Activated CD8-positive, alpha-beta memory T cell treated with anti-CD3 and anti-CD28 coated beads, Interleukin-2, amount 10 ng/mL, durations not matched to agents 7 days and 5 days (primary cell): ENCODE measurements at regions not wholly inside any gene's neighbourhood (a gene's known extent, or its start where the extent isn't known, plus 50 kb on each side); places are given as distances from the start of the nearest gene placed in this dataset.

ENCODE experiments used
- ATAC-seq: fragments of 150-1000 bp; cut with Tn5 transposase; one replicate; pipeline ENCODE4 v1.10.0; 2021; ENCODE audit warnings: moderate library complexity
- CTCF ChIA-PET: fragments of 350-600 bp; sonication (Branson Sonifier 250); formaldehyde crosslinking; loops from one replicate; lab custom pipeline; 2021; ENCODE audit warnings: antibody characterized with exemption; lab: Charles Lee
- DNase-seq: peaks from one replicate; pipeline ENCODE4 v3.0.0-alpha.2; 2020
- H3K27ac Mint-ChIP-seq: one replicate; pipeline ENCODE4 v1.8.0; 2021; ENCODE audit warnings: mild to moderate bottlenecking, mixed read lengths
- H3K27me3 Mint-ChIP-seq: one replicate; pipeline ENCODE4 v1.8.0; 2021; ENCODE audit warnings: mixed read lengths
- H3K36me3 Mint-ChIP-seq: one replicate; pipeline ENCODE4 v1.8.0; 2021; ENCODE audit warnings: mild to moderate bottlenecking, mixed read lengths
- H3K4me1 Mint-ChIP-seq: one replicate; pipeline ENCODE4 v1.8.0; 2021; ENCODE audit warnings: mixed read lengths
- H3K4me3 Mint-ChIP-seq: one replicate; pipeline ENCODE4 v1.8.0; 2021; ENCODE audit warnings: mild to moderate bottlenecking, moderate library complexity, mixed read lengths
- H3K9me3 Mint-ChIP-seq: one replicate; pipeline ENCODE4 v1.8.0; 2022; ENCODE audit warnings: low read depth, mixed read lengths

- H3K27me3 Mint-ChIP-seq, result no peaks in the 10 kb centered on the region
- CTCF ChIA-PET, result no interaction called here
- DNase-seq (no peak), ATAC-seq (no peak)
- no peaks in the 10 kb centered on the region for H3K36me3 Mint-ChIP-seq
- no peaks in the 10 kb centered on the region for H3K9me3 Mint-ChIP-seq
- no peaks in the 10 kb centered on the region for H3K4me1 Mint-ChIP-seq
- no peak overlapping the region for H3K4me3 Mint-ChIP-seq
- no peak overlapping the region for H3K27ac Mint-ChIP-seq
These were observed 1013.0 kb downstream of the TECRL start for GRCh38 chr4:63396269-63396668.

GRCh38 chr4:63393544-63393943 is 1015.7 kb downstream of the TECRL start:
- no peak for DNase-seq
- CTCF ChIA-PET, result no interaction called here
- no peak overlapping the region for H3K4me3 Mint-ChIP-seq
- no peak overlapping the region for H3K27ac Mint-ChIP-seq
- no peak for ATAC-seq
- H3K27me3 Mint-ChIP-seq, result no peaks in the 10 kb centered on the region
- H3K36me3 Mint-ChIP-seq, result no peaks in the 10 kb centered on the region
- no peaks in the 10 kb centered on the region for H3K4me1 Mint-ChIP-seq
- H3K9me3 Mint-ChIP-seq, result no peaks in the 10 kb centered on the region

GRCh38 chr4:63379750-63380522 is 1029.3 kb downstream of the TECRL start:
- H3K9me3 Mint-ChIP-seq, result peaks cover 6% of the 10 kb centered on the region
- H3K27ac Mint-ChIP-seq, result no peak overlapping the region
- ATAC-seq (no peak), DNase-seq (no peak)
- no peaks in the 10 kb centered on the region for H3K27me3 Mint-ChIP-seq
- H3K4me3 Mint-ChIP-seq, result no peak overlapping the region
- no peaks in the 10 kb centered on the region for H3K36me3 Mint-ChIP-seq
- no peaks in the 10 kb centered on the region for H3K4me1 Mint-ChIP-seq
- CTCF ChIA-PET, result no interaction called here

GRCh38 chr4:63371001-63371400 is 1038.2 kb downstream of the TECRL start:
- Mint-ChIP-seq H3K36me3 (no peaks in the 10 kb centered on the region), H3K4me3 (no peak overlapping the region), H3K9me3 (peaks cover 11% of the 10 kb centered on the region), H3K4me1 (no peaks in the 10 kb centered on the region), H3K27ac (no peak overlapping the region), H3K27me3 (no peaks in the 10 kb centered on the region)
- CTCF ChIA-PET, result no interaction called here
- ATAC-seq, result no peak
- no peak for DNase-seq

GRCh38 chr4:63361628-63362027 is 1047.6 kb downstream of the TECRL start:
- H3K27ac Mint-ChIP-seq, result no peak overlapping the region
- H3K36me3 Mint-ChIP-seq, result no peaks in the 10 kb centered on the region
- H3K27me3 Mint-ChIP-seq, result no peaks in the 10 kb centered on the region
- peaks cover 7% of the 10 kb centered on the region for H3K9me3 Mint-ChIP-seq
- H3K4me3 Mint-ChIP-seq, result no peak overlapping the region
- CTCF ChIA-PET, result no interaction called here
- H3K4me1 Mint-ChIP-seq, result no peaks in the 10 kb centered on the region
- DNase-seq (no peak), ATAC-seq (no peak)

- H3K27ac Mint-ChIP-seq, result no peak overlapping the region
These were observed 1048.2 kb downstream of the TECRL start for GRCh38 chr4:63361066-63361465.

GRCh38 chr4:63349674-63350025 is 1059.6 kb downstream of the TECRL start:
- CTCF ChIA-PET, result no interaction called here
- no peak for ATAC-seq

More at GRCh38 chr4:63361066-63361465, 1048.2 kb downstream of the TECRL start:
- Mint-ChIP-seq H3K4me1 (no peaks in the 10 kb centered on the region), H3K36me3 (no peaks in the 10 kb centered on the region), H3K4me3 (no peak overlapping the region), H3K9me3 (peaks cover 7% of the 10 kb centered on the region), H3K27me3 (no peaks in the 10 kb centered on the region)
- ATAC-seq, result no peak
- no peak for DNase-seq
- CTCF ChIA-PET, result no interaction called here

GRCh38 chr4:63348735-63349673 is 1060.2 kb downstream of the TECRL start:
- no peak overlapping the region for H3K4me3 Mint-ChIP-seq
- DNase-seq, result no peak

More at GRCh38 chr4:63349674-63350025, 1059.6 kb downstream of the TECRL start:
- no peak for DNase-seq
- peaks cover 18% of the 10 kb centered on the region for H3K9me3 Mint-ChIP-seq
- H3K4me3 Mint-ChIP-seq, result no peak overlapping the region
- no peaks in the 10 kb centered on the region for H3K27me3 Mint-ChIP-seq
- H3K27ac Mint-ChIP-seq, result no peak overlapping the region
- no peaks in the 10 kb centered on the region for H3K36me3 Mint-ChIP-seq
- H3K4me1 Mint-ChIP-seq, result no peaks in the 10 kb centered on the region

GRCh38 chr4:63325140-63325539 is 1084.1 kb downstream of the TECRL start:
- DNase-seq, result no peak
- no peak overlapping the region for H3K27ac Mint-ChIP-seq
- CTCF ChIA-PET, result no interaction called here
- no peaks in the 10 kb centered on the region for H3K36me3 Mint-ChIP-seq
- no peaks in the 10 kb centered on the region for H3K4me1 Mint-ChIP-seq
- H3K9me3 Mint-ChIP-seq, result peaks cover 16% of the 10 kb centered on the region
- no peaks in the 10 kb centered on the region for H3K27me3 Mint-ChIP-seq
- ATAC-seq, result no peak
- no peak overlapping the region for H3K4me3 Mint-ChIP-seq

More at GRCh38 chr4:63348735-63349673, 1060.2 kb downstream of the TECRL start:
- Mint-ChIP-seq H3K27me3 (no peaks in the 10 kb centered on the region), H3K27ac (no peak overlapping the region), H3K4me1 (no peaks in the 10 kb centered on the region), H3K9me3 (peaks cover 13% of the 10 kb centered on the region), H3K36me3 (no peaks in the 10 kb centered on the region)
- no peak for ATAC-seq
- CTCF ChIA-PET, result no interaction called here

GRCh38 chr4:63316633-63317032 is 1092.6 kb downstream of the TECRL start:
- no peak overlapping the region for H3K4me3 Mint-ChIP-seq

GRCh38 chr4:63315651-63316050 is 1093.6 kb downstream of the TECRL start:
- no peaks in the 10 kb centered on the region for H3K4me1 Mint-ChIP-seq
- no peaks in the 10 kb centered on the region for H3K9me3 Mint-ChIP-seq
- no peak for ATAC-seq
- no peaks in the 10 kb centered on the region for H3K27me3 Mint-ChIP-seq
- H3K4me3 Mint-ChIP-seq, result no peak overlapping the region
- no peak for DNase-seq
- no peaks in the 10 kb centered on the region for H3K36me3 Mint-ChIP-seq
- CTCF ChIA-PET, result no interaction called here
- H3K27ac Mint-ChIP-seq, result no peak overlapping the region

More at GRCh38 chr4:63316633-63317032, 1092.6 kb downstream of the TECRL start:
- Mint-ChIP-seq H3K27ac (no peak overlapping the region), H3K36me3 (no peaks in the 10 kb centered on the region), H3K9me3 (no peaks in the 10 kb centered on the region), H3K4me1 (no peaks in the 10 kb centered on the region), H3K27me3 (no peaks in the 10 kb centered on the region)
- DNase-seq (no peak), ATAC-seq (no peak)
- CTCF ChIA-PET, result no interaction called here

- no peak for DNase-seq
- ATAC-seq, result no peak
- no peaks in the 10 kb centered on the region for H3K27me3 Mint-ChIP-seq
- no peaks in the 10 kb centered on the region for H3K4me1 Mint-ChIP-seq
- no peaks in the 10 kb centered on the region for H3K36me3 Mint-ChIP-seq
- no peak overlapping the region for H3K4me3 Mint-ChIP-seq
- CTCF ChIA-PET, result no interaction called here
- H3K27ac Mint-ChIP-seq, result no peak overlapping the region
- H3K9me3 Mint-ChIP-seq, result peaks cover 3% of the 10 kb centered on the region
These were observed 1100.6 kb downstream of the TECRL start for GRCh38 chr4:63308697-63309096.

GRCh38 chr4:63302792-63303191 is 1106.5 kb downstream of the TECRL start:
- H3K4me1 Mint-ChIP-seq, result no peaks in the 10 kb centered on the region
- H3K27me3 Mint-ChIP-seq, result no peaks in the 10 kb centered on the region
- no peak for DNase-seq
- H3K9me3 Mint-ChIP-seq, result peaks cover 5% of the 10 kb centered on the region
- CTCF ChIA-PET, result no interaction called here
- H3K4me3 Mint-ChIP-seq, result no peak overlapping the region
- H3K36me3 Mint-ChIP-seq, result no peaks in the 10 kb centered on the region
- no peak for ATAC-seq
- H3K27ac Mint-ChIP-seq, result no peak overlapping the region

GRCh38 chr4:63302078-63302477 is 1107.2 kb downstream of the TECRL start:
- CTCF ChIA-PET, result no interaction called here
- Mint-ChIP-seq H3K27ac (no peak overlapping the region), H3K4me3 (no peak overlapping the region), H3K36me3 (no peaks in the 10 kb centered on the region), H3K4me1 (no peaks in the 10 kb centered on the region), H3K27me3 (no peaks in the 10 kb centered on the region), H3K9me3 (peaks cover 7% of the 10 kb centered on the region)
- no peak for ATAC-seq
- no peak for DNase-seq
